ENCODE measurements at regions not wholly inside any gene's neighbourhood (a gene's known extent, or its start where the extent isn't known, plus 50 kb on each side); places are given as distances from the start of the nearest gene placed in this dataset.

DNA sequence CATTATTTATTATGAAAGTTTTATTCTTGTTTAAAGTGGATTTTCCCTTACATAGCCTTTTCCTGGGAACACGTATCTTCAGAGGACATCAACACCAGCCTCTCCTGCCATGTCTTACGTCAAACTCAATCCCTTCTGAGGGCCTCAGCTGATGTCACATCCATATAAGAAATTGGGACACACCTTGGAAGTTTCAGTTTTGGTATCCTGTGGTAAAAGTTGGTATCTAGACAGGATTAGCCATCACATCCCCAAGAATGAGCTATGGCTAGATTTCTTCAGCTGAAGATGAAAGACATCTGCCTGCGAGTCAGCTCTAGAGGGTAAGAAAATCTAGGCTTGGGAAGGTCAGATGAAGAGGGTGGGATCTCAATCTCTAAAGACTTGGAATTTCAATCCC is 75.8 kb upstream of the ZNF516 start:
- DNase-seq (ENCODE audit: low read depth), result no peak

DNA sequence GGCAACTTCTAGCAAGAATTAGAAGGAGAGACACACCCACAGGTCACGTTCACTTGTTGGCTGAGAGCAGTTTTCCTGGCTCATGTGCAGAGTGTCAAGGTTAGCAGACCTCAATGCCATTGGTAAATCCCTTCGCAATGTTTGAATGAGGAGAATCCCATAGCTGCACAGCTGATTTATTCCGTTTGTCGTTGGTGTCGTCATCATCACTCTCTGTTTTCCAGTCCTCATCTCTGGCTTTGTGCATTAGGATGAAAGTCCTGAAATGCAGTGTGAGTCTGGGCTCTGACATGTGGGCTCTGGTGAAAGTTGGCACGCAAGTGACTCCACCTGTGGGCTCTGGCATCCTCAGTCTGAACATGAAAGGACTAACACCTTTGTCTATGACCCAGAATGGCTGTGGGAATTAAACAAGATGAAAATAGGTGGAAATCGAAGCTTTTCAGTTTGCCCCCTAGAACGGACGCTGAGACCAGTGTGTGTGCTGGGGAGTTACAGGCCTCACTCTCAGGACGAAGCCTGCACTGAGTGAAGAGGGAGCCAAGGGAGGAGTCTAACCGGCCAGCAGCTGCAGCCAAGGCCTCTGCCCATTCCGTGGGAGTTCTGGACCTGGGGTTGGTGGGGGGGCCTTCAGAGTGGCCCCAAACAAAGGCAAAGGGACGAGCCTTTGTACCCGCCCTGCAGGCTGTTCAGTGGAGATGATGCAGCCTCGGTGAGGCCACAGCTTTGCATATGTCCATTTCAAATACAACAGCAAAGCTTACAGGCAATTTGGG is 74.8 kb upstream of the ZNF516 start:
- DNase-seq (ENCODE audit: low read depth), result no peak

DNA sequence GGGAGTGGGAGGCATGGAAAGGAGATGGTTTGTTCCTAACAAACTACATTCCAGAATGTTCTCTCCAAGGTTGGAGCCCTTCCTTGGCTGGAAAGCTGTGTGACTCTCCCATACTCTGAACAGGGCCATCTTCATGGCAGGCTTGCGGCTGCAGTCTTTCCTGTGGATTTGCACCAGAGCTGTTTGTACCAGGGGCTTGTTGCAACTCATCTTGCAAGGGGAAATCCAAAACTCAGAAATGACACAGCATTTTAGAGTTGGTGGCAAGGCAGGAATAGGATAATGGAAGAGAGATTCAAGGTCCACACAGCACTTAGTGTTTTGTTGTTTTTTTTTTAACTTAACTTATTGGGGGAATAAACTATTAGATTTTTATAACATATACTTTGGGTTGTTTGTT is 73.7 kb upstream of the ZNF516 start:
- no peak for DNase-seq (ENCODE audit: low read depth)

DNA sequence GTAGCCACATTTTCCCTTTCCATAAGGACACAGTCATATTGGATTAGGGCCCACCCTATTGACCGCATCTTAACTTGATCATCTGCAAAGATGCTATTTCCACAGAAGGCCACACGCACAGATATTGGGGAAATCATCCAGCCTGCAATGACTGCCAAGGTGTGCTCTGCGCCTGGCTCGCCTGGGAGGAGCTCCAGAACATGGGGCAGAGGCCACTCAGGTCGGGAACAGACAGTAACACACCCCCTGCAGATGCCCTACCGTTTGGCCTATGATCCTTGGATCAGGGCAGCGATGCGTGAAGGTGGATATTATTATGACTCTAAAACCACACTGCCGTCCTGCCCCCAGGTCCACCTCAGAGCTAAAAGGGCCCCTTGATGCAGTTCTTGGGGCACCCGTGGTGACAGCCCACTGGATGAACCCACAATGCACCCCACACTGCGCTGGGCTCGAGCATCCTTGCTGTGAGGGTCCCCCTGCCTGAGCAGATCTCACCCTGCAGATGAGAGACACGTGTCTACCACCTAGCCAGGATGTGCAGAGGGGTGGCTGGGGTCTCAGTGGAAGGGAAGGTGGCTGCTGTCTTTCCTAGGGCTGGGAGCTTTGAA is 72.9 kb upstream of the ZNF516 start:
- DNase-seq (ENCODE audit: low read depth), result no peak

DNA sequence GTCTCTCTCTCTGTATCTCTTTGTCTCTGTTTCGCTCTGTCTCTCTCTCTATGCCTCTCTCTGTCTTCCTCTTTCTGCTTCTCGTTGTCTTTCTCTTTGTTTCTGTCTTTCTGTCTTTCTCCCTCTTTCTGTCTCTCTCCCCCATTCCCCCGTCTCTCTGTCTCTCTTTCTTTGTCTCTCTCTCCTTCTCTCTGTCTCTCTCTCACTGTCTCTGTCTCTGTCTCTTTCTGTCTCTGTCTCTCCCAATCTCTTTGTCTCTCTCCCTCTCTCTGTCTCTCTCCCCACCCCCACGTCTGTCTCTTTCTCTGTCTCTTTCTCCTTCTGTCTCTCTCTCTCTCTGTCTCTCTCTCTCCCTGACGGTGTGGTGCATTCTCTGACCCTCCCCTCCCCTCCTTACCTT is 71.9 kb upstream of the ZNF516 start:
- DNase-seq (ENCODE audit: low read depth), result no peak

DNA sequence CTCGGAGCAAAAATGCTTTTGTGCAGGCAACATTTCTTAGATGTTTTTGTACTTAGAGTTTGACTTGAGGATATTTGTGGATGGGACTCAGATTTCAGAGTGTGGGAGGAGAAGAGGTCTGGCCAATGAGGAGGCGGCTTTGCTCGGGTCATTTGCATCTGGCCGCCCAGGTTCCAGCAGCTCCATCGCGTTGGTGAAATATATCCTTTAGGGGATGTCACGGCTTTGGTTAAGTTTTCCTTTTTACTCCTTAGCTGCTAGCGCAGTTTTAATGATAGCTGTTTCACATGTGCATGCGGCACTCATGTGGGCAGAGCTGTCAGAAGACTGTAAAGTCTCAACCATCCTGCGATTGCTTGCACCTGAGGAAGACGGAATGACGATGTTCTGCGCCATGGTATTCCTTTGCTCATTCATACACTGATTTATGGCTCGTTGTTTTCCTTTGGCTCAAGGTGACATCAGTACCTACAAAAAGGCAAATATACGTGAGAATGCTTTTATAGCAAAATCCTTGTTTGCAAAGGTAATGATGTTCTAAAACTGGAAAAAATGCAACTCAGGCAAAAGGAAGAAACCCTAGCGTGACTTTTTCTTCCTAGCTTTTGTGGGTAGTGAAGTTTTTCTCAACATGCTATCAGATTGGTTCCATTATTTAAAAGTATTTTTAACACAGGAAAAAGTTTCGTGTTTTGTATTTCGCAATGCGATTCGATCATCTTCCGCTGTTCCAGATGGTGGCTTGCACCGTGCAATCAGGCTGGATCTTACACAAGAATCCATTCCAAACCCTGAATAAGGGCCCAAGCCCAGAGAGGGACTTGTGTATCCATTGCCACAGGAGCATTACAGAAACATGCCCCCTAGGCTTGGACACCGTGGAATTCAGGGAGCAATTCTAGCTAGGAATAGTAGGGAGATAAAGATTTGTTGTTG is 70.5 kb upstream of the ZNF516 start:
- no peak for DNase-seq (ENCODE audit: low read depth)

DNA sequence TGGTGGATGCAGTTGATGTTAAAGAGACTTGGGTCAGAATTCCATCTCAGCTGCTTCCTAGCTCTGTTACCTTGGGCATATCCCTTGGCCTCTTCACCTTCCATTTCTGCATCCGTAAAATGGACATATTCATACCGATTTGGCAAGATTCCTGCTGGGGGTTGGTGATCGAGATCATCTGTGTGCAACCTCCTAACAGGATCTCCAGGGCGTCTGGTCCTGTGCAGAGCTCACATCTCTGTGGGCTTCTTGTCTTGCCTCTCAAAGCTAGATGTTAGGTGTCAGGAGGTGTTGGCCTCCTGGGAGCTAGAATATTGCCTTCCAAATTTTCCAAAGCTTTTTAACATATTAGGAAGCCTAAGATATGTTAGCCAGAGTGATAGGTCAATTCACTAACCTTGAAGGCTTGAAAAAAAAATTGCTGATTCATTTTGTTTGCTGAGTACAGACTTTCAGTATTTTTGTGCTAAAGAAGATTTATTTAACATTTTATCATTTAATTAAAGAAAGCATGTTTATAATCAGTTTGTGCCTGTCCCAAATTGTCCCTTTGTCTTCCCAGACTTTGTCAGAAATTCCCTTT is 69.7 kb upstream of the ZNF516 start:
- no peak for DNase-seq (ENCODE audit: low read depth)

DNA sequence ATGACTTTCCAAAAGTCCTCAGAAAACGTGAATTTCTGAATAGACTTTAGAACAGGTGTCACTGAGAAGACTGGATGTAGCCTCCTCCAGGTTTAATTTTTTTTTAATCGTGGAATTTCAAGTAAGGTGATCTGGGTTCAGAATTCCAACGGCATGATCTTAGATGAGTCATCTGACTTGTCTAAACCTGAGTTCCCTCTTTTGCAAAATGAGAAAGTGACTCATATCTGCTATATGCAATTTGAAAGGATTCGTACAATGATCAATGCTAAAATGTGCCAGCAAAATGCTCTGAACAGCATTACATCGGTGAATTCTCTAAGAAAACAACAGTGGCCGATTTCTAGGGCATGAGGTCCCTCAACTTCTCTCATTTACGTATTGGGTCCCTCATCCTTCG is 69.1 kb upstream of the ZNF516 start:
- no peak for DNase-seq (ENCODE audit: low read depth)

DNA sequence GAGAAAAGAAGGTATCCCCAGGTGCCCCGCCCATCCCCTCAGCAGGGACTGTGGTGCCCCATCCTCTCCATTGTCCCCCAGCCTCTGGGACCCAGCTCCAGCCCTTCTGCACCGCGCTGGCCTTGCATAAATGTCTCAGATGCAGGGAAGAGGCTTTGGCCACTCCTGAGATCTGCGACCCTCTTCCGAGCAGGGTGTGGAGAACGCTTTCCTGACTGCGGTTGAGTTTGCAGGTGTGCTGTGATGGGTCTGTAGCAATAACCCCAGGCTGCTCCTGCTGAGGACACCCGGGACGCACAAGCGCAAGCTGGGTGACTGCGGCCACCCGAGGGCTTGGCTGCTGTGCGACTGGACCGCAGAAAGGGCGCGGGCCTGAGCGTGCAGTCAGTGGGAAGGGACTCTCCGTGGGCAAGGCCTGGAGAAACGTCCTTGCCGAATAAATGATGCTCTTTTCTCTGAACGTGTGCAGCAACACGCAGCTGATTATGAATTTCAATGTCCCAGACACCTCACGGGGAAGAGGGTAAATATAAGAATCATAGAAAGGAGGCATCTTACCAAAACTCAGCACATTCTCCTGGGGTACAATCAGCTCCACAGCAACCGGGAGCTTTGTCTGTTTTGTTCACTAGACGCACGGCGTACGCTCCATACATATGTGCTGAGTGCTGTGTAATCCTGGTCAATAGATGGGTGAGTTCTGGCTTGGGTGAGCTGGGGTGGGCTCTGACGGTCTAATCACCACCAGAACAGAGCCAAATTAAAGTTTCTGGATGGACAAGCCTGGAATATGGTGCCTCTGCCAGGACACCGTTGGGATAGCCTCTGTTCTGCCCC is 67.5 kb upstream of the ZNF516 start:
- no peak for DNase-seq (ENCODE audit: low read depth)

DNA sequence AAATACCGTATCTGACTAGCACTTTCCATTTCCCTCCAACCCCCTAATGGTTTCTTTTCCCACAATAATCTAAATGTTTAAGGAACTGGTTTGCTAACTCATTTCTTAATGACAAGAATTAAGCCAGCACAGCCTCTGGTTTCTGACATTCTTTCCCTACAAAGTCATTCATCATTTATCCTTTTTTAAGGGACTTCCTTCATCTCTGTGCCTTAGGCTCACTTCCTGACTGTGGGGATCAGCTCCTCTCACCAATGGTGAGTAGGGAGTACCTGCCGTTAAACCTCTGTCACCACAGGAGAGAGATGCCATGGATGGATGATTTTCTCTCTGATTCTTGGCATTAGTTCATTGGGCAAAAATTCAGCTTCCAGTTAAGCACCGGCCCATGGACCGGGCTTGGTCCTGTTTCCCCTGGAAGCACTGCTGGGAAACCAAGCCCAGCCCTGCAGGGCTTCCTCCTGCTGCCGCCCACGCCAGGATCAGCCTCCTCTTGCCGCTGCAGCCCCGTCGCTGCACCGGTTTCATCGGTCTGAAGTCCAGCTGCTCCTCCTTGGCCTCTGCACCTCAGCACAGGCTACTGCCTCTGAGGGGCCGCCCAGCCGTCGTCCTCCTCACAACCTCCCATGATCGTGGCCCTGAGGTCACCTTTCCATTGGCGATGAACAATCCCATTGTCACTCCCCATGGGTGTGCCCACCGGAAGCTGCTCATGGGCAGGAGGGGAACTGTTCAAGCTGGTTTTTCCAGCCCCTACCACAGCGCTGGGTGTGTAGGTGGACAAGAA is 64.0 kb upstream of the ZNF516 start:
- DNase-seq (ENCODE audit: low read depth), result no peak

DNA sequence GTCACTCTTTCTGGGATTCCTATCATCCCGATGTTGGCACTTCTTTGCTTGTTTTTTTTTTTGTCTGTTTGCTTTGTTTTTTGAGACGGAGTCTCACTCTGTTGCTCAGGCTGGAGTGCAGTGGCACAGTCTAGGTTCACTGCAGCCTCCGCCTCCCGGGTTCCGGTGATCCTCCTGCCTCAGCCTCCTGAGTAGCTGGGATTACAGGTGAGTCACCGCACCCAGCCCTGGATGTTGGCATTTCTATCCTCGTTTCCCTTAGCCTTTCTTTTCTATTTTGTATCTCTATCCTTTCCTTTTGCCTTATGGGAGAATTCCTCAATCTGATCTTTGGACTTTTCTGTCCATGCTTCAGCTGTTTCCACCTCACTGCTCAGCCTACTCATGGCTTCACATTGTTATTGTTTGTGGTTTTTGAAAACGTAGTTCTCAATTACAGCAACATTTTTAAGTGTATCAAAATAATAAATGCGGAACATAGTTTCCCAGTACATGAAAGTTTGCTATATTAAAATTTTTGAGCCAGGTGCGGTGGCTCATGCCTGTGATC is 62.1 kb upstream of the ZNF516 start:
- no peak for DNase-seq (ENCODE audit: low read depth)

DNA sequence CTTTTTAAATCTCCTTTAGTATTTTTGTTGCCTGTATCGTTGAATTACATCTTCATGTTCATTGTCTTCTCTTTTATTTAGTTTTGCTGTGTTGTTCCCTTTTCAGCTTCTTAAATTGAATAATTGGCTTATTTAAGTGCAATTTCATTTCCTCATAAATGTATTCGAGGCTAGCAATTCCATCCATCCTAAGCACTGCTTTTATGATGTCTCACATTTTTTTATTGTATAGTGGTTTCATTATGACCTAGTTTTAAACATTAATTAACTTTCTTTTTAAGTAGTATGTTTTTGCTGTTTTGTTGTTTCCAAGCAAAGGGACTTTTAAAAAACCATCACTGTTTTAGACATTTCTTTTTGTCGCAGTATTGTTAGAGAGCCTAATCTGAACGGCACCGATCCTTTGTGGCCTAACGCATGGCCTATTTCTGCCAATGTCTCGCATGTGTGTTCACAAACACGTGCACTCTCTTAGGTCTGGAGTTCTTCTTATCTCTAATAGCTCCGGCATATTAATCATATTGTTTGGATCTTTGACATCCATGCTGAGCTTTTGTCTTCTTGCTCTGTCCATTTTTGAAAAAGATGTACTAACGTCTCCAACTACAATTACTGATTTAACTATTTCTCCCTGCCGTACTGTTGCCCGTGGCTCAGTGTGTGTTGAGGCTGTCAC is 59.6 kb upstream of the ZNF516 start:
- no peak for DNase-seq (ENCODE audit: low read depth)

DNA sequence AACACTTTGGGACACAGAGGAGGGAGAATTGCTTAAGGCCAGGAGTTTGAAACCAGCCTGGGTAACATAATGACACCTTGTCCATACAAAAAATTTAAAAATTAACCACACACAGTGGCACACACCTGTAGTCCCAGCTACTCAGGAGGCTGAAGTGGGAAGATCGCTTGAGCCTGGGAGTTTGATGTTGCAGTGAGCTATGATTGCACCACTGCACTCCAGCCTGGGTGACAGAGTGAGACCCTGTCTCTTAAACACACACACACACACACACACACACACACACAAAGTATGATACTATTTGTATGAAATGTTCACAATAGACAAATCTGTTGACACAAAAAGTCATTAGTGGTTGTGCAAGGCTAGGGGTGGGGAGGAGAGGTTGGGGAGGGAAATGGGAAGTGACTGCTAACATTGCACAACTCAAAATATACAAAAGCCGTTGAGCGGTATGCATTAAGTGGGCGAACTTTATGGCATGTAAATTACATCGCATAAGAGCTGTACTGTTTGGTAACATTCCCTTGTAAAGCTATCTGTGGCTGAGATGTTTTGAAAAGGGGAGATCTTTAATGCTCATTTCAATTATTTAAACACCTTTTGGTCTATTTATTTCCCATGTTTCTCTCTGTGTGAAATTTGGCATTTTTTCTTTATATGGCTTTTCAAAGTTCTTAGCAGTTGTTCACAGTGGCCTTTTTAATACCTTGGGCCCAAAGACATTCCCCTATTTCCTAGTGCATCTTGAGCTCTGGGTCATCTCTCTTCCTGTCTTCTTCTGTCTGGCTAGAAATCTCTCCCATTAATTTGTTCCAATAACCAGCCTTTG is 58.9 kb upstream of the ZNF516 start:
- no peak for DNase-seq (ENCODE audit: low read depth)

DNA sequence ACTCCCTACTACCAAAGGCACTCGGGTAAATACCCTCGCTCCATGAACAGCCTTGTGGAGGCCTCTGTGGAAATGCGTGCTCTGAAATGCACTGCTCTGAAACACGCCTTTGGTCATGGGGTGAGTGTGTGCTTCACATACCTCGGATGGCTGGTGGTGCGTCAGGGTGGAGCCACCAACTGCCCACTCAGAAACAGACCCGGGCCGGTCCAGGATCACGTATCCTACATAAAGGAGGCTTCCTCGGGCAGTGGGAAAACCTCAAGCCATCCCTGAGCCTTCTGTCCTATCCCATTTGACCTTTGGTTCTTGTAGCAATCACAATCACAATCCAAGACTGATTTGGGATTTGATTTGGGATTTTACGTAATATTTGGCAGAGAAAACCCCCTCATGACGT is 53.5 kb upstream of the ZNF516 start:
- no peak for DNase-seq (ENCODE audit: low read depth)

DNA sequence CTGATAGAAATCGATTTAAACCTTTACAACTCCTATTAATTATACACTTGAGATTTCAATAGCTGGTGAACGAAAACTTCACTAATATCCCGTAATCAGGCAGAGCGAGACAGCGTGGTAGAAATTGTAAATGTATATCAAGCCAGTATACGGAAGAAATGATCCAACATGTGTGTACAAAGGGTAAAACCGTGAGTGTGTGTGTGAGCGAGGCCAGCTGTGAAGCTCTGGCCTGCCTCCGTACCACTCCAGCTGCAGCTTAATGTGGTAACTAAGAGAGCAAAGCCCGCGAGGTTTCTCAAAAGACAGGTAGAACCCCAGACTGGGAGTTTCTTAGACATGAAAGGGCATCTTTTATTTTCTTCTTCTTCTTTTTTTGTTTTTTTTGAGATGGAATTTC is 52.3 kb upstream of the ZNF516 start:
- DNase-seq (ENCODE audit: low read depth), result no peak

DNA sequence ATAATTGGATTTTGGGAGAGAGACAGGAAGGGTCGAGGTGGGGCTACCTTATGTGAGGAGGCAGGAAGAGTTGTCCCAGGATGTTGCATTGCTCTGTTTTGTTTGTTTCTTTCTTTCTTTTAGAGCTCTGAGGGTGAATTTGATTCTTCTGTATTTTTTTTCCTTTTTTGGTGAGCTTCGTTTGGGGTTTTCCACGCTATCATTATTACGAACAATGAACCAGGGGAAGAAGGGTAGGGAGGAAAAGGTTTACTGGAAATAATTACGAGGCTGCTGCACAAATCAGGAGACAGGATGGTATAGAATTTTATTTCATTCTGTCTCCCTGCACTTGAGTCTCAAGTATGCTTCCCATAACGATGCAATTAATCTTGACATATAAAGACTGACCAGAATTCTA is 51.4 kb upstream of the ZNF516 start:
- DNase-seq (ENCODE audit: low read depth), result no peak

DNA sequence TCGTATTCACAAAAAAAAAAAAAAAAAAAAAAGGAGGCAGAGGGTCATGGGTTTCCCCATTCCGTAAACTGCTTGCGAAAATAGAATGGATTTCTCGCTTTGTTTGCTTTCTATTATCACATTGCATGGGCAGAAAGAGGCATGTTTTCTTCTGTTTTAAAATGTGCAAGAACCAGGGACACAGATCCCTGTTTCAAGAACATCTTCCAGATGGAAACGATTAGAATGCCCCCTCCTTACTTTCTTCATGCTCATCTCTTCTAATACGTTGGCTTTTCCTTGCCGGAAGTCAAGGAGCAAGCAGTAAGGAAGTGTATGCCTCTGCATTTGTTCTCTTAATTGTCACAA is 51.0 kb upstream of the ZNF516 start:
- no peak for DNase-seq (ENCODE audit: low read depth)

DNA sequence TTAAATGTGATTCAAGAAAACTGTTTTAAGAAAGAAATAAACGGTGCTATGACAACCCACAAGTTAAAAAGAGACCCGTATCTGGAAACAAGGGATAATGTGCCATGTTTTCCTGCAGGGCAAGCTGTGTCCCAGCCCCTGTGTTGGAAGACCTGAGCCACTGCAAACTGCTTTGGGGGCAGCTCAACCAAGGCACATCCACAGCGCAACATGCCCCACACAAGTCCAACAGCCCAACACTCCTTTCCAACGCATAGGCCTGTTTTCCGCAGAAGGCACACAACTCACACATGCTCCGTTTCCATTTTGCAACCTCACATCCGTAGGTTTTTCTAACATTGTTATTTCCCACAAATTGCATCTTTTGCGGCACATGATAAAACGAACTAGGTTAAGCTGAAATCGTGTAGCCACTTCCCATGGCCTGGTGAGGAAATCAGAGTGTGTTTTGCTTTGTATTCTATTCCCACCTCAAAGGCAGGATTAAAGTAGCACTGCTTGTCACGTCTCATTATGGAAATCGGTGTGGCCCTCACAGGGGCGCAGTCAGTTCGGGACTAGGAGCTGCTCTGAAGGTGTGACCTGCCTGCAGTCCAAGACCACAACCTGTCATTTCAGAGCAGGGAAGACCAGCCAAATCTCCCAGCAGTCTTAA is 50.5 kb upstream of the ZNF516 start:
- DNase-seq (ENCODE audit: low read depth), result no peak

Data from activated T-helper 1 cell treated with Interleukin-2 at 50 U/mL for 16 hours (primary cell).